ENCODE measurements at regions not wholly inside any gene's neighbourhood (a gene's known extent, or its start where the extent isn't known, plus 50 kb on each side); places are given as distances from the start of the nearest gene placed in this dataset.

GRCh38 chr4:128600410-128600809 lies 209.1 kb upstream of the JADE1 start:
- no peak for DNase-seq

- no peak for DNase-seq
Observed at GRCh38 chr4:128597500-128597899, 212.0 kb upstream of the JADE1 start.

GRCh38 chr4:128596853-128597252 lies 212.6 kb upstream of the JADE1 start:
- DNase-seq, result no peak

- no peak for DNase-seq
Observed at GRCh38 chr4:128596115-128596514, 213.4 kb upstream of the JADE1 start.

GRCh38 chr4:128591482-128591881 lies 218.0 kb upstream of the JADE1 start:
- DNase-seq, result no peak

- no peak for DNase-seq
Observed at GRCh38 chr4:128590773-128591172, 218.7 kb upstream of the JADE1 start.

- no peak for DNase-seq
Observed at GRCh38 chr4:128590034-128590740, 219.3 kb upstream of the JADE1 start.

GRCh38 chr4:128589384-128589965 lies 220.0 kb upstream of the JADE1 start:
- DNase-seq, result no peak

GRCh38 chr4:128587382-128587781 lies 222.1 kb upstream of the JADE1 start:
- DNase-seq, result no peak

GRCh38 chr4:128583753-128584712 lies 225.5 kb upstream of the JADE1 start:
- no peak for DNase-seq

GRCh38 chr4:128582427-128582870 lies 227.1 kb upstream of the JADE1 start:
- no peak for DNase-seq

- no peak for DNase-seq
Observed at GRCh38 chr4:128579154-128579853, 230.2 kb upstream of the JADE1 start.

GRCh38 chr4:128574706-128575105 lies 234.8 kb upstream of the JADE1 start:
- DNase-seq, result peak; percentile 65 to 76

GRCh38 chr4:128573781-128574508 lies 235.6 kb upstream of the JADE1 start:
- no peak for DNase-seq

GRCh38 chr4:128572778-128573241 lies 236.7 kb upstream of the JADE1 start:
- DNase-seq, result no peak

- no peak for DNase-seq
Observed at GRCh38 chr4:128571747-128572146, 237.8 kb upstream of the JADE1 start.

- DNase-seq, result no peak
Observed at GRCh38 chr4:128570387-128570975, 239.0 kb upstream of the JADE1 start.

GRCh38 chr4:128566693-128567092 lies 242.8 kb upstream of the JADE1 start:
- no peak for DNase-seq

- DNase-seq, result peak in 1 of 2 donors; percentile 22
Observed at GRCh38 chr4:128565565-128566186, 243.8 kb upstream of the JADE1 start.

GRCh38 chr4:128565054-128565453 lies 244.4 kb upstream of the JADE1 start:
- DNase-seq, result no peak

- DNase-seq, result no peak
Observed at GRCh38 chr4:128564081-128564630, 245.3 kb upstream of the JADE1 start.

All from stimulated activated CD4-positive, alpha-beta T cell treated with anti-CD3 and anti-CD28 coated beads, Interleukin-2, amount 100 ng/mL, for 24 hours (primary cell).